C4-2B (cell line): ENCODE measurements at regions not wholly inside any gene's neighbourhood (a gene's known extent, or its start where the extent isn't known, plus 50 kb on each side); places are given as distances from the start of the nearest gene placed in this dataset.
"Not testable (repeated sequence)": the region's sequence is repeated elsewhere in the genome, so short reads cannot be mapped to it uniquely, and the experiment has no call there.

Source experiments
- H3K27ac ChIP-seq: fragments of 450-650 bp; 2 replicates; pipeline ENCODE4 v1.5.1; 2017
- CTCF ChIP-seq: fragments of 450-650 bp; conservative IDR thresholded peaks from 2 replicates; pipeline ENCODE4 v1.5.1; 2017; ENCODE audit warnings: mild to moderate bottlenecking
- ZFX ChIP-seq: fragments of 450-650 bp; IDR thresholded peaks from 2 replicates; pipeline ENCODE4 v1.6.1; 2017

- TF ChIP-seq ZFX (no peak), CTCF (no peak)
- H3K27ac ChIP-seq, result no peak overlapping the region
These were observed 96.8 kb upstream of the TRIB2 start for GRCh38 chr2:12619975-12620374.

- no peak overlapping the region for H3K27ac ChIP-seq
- TF ChIP-seq CTCF, result no peak
- no peak for TF ChIP-seq ZFX
These were observed 96.0 kb upstream of the TRIB2 start for GRCh38 chr2:12620759-12621158.

- TF ChIP-seq ZFX (no peak), CTCF (no peak)
- no peak overlapping the region for H3K27ac ChIP-seq
These were observed 93.7 kb upstream of the TRIB2 start for GRCh38 chr2:12623051-12623450.

GRCh38 chr2:12624384-12624783 is 92.4 kb upstream of the TRIB2 start:
- no peak overlapping the region for H3K27ac ChIP-seq
- no peak for TF ChIP-seq CTCF

GRCh38 chr2:12624905-12625598 is 91.7 kb upstream of the TRIB2 start:
- H3K27ac ChIP-seq, result no peak overlapping the region
- no peak for TF ChIP-seq ZFX

GRCh38 chr2:12628541-12628940 is 88.2 kb upstream of the TRIB2 start:
- not testable (repeated sequence) for H3K27ac ChIP-seq

DNA sequence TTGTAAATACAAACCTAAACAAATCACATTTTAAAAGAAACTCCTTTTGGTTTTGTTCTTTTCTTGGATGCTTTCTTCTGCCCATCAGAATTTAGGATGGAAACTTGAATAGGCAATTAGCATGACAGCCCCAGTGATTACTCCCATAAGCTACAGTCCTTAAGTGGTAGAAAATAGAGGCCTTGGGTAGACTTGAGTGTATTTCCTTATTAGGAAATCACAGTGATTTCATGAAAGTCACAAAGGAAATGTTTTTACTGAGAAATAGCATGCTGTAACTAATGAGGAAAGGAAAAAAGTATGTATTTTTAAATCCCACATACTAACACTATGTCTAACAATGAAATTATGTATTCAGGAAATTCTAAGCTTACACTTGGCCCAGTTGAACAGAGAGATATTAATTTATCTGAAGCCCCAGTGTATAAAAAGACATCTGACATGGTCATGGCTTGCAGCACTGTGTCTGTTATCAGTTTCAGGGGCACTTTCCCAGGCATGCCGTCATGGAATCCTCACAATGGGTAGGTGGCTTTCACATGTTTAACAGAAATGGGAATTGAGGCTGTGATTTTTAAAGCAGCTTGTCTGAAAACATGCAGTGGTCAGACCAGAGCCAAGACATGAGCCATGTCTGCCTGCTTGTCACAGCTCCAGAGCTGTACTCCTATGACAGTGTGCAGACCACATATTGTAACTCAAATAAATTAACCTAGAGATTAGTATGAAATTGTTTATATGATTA is 79.7 kb upstream of the TRIB2 start:
- TF ChIP-seq CTCF, result no peak
- TF ChIP-seq ZFX, result no peak
- H3K27ac ChIP-seq, result no peak overlapping the region

DNA sequence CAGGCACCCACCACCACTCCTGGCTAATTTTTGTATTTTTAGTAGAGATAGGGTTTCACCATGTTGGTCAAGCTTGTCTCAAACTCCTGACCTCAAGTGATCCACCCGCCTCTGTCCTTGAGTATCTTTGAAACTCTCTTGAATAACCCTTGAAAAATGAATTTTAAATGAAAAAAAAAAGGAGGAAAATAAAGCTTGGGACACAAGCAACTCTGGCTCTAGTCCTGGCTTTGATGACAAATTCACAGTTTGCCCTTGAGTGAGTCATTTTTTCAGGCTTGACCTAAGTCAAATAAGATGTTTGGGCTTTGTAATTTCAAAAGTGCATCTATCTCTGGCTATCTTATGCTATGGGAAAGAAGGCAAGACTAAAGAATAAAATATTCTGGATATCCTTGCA is 79.0 kb upstream of the TRIB2 start:
- H3K27ac ChIP-seq, result no peak overlapping the region
- TF ChIP-seq CTCF, result no peak
- no peak for TF ChIP-seq ZFX
